Muscle layer of colon (tissue), 2 donors: ENCODE measurements at regions not wholly inside any gene's neighbourhood (a gene's known extent, or its start where the extent isn't known, plus 50 kb on each side); places are given as distances from the start of the nearest gene placed in this dataset.

Experiments
- H3K27ac ChIP-seq: one replicate; pipeline ENCODE4 v1.7.0; 2013; ENCODE audit warnings: low read depth, mild to moderate bottlenecking, low read length, moderate library complexity
- H3K27me3 ChIP-seq, 2 donors: one replicate each; pipeline ENCODE4 v1.7.0; 2013; ENCODE audit warnings: low read length in 2 of 2, mild to moderate bottlenecking in 2 of 2; ENCODE audit not compliant: insufficient read depth in 2 of 2, control insufficient read depth in 1 of 2
- H3K36me3 ChIP-seq: one replicate; pipeline ENCODE4 v1.7.0; 2013; ENCODE audit warnings: mild to moderate bottlenecking, low read length; ENCODE audit not compliant: insufficient read depth
- H3K4me1 ChIP-seq: one replicate; pipeline ENCODE4 v1.7.0; 2013; ENCODE audit warnings: mild to moderate bottlenecking, low read length; ENCODE audit not compliant: insufficient read depth
- H3K4me3 ChIP-seq, 2 donors: one replicate each; pipeline ENCODE4 v1.7.0; 2013; ENCODE audit warnings: low read length in 2 of 2, low read depth in 1 of 2, mild to moderate bottlenecking in 1 of 2, moderate library complexity in 1 of 2
- H3K9ac ChIP-seq: one replicate; pipeline ENCODE4 v1.7.0; 2013; ENCODE audit warnings: low read length
- H3K9me3 ChIP-seq: one replicate; pipeline ENCODE4 v1.7.0; 2013; ENCODE audit warnings: mild to moderate bottlenecking, low read length
- donor health status: abdominal sarcoma.
- donor health status: Adenocarcinoma of cecum.

DNA sequence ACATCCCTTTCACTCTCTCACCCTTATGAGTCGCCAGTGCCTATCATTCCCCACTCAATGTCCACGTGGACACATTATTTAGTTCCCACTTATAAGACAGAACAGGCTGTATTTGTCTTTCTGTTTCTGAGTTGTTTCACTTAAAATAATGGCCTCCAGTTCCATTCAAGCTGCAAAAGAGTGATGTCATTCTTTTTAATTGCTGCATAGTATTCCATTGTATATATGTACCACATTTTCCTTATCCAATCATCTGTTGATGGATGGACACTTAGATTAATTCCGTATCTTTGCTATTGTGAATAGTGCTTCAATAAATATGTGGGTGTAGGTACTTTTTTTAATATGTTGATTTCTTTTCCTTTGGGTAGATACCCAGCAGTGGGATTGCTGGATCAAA is 79.1 kb downstream of the ZNF365 start:
- H3K4me1 ChIP-seq: peaks cover 15% of the 10 kb centered on the region
- no peaks in the 10 kb centered on the region for H3K36me3 ChIP-seq
- no peaks in the 10 kb centered on the region for H3K27me3 ChIP-seq
- no peaks in the 10 kb centered on the region for H3K9me3 ChIP-seq
- no peak overlapping the region for H3K9ac ChIP-seq
- no peak overlapping the region for H3K4me3 ChIP-seq
- H3K27ac ChIP-seq: no peak overlapping the region

DNA sequence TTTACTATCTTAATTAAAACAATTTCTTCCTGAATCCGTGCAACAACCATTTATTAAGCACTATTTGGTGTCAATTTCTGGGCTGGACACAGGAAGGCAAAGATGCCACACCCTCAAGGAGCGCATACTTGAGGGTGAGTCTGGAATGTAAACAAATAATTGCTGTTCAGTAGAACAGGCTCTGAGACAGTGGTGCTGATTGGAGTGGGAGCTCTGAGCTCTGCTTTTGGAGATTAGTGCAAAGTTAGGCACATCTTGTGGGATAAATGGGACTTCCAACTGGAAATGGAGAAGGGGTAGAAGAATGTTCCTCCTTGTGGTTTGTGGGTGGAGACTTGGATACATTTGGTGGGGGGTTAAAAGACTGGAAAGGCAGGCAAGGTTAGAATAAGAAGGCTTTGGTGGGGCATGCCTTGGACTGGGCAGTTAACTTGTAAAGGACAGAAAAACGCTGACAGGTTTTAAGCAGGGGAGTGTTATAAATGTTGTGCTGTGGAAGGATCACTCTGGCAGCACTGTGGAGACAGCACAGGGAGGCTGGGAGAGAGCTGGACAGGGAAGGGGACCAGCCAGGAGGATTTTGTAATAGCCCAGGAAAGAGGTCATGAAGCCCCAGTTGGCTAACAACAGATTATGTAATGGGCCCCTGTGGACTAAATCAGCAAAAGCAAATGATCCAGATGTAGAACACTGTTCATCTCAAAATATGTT is 80.7 kb downstream of the ZNF365 start:
- Histone ChIP-seq H3K9ac (no peak overlapping the region), H3K9me3 (no peaks in the 10 kb centered on the region), H3K27me3 (no peaks in the 10 kb centered on the region), H3K36me3 (no peaks in the 10 kb centered on the region), H3K27ac (no peak overlapping the region), H3K4me3 (no peak overlapping the region), H3K4me1 (peaks cover 26% of the 10 kb centered on the region)

DNA sequence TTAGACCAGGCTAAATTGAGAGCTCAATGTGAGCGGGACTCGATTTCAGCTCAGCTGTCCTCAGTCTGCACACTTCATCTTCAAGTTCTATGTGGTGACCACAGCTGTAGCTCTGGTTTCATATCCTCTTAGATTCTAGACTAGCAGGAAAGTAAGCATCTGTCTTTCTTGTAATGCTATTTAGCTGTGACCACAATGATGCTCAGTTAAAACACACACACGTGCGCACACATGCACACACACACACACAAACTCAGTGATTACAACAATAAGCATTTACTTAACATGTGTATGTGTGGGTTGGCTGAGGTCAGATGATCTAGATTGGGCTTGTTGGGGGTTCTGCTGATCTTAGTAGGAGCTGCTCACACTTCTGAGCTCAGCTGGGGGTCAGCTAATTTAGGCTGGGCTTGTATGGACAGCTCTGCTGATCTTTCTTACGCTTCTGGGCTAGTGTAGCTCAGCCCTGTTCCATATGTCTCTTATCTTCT is 82.5 kb downstream of the ZNF365 start:
- Histone ChIP-seq H3K9ac (no peak overlapping the region), H3K9me3 (no peaks in the 10 kb centered on the region), H3K4me1 (peaks cover 30% of the 10 kb centered on the region), H3K4me3 (no peak overlapping the region), H3K27me3 (no peaks in the 10 kb centered on the region), H3K27ac (no peak overlapping the region), H3K36me3 (no peaks in the 10 kb centered on the region)

DNA sequence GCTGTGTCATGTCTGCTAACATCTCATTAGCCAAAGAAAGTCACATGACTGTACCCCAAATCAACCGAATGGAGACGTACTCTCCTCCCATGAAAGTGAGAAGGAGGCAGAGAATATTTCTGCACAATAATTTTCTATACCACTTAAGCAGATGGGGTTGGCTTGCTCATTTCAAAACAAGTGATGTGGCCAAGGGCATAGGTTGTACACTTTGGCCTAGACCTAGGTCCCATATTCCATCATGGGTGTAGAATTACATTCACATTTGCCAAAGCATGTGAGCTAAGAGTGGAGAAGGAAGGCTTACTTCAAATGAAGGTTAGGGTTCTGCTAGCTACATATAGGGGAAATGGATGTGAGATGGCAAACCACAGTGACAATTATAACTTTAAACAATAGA is 83.0 kb downstream of the ZNF365 start:
- H3K36me3 ChIP-seq: no peaks in the 10 kb centered on the region
- H3K4me1 ChIP-seq: peaks cover 30% of the 10 kb centered on the region
- H3K9ac ChIP-seq: no peak overlapping the region
- H3K27ac ChIP-seq: no peak overlapping the region
- no peaks in the 10 kb centered on the region for H3K27me3 ChIP-seq
- no peaks in the 10 kb centered on the region for H3K9me3 ChIP-seq
- no peak overlapping the region for H3K4me3 ChIP-seq

DNA sequence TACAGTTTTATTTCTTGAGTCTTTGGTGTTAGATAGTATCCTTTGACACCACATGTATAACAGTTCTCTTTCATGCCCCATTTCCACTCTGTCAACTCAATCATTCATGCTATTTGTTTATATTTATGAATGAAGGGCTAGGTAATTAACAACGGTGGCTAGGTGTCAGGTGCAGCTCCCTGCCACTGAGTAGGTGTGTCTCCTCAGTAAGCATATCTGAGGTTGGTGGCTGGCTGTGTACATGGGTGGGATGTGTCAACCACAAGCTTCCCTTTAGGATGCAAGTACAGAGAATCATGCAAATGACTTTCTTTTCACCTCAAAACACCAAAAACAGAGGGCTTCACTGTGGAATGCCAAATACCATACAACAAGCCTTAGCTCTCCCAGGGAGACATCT is 83.4 kb downstream of the ZNF365 start:
- peaks cover 30% of the 10 kb centered on the region for H3K4me1 ChIP-seq
- H3K9me3 ChIP-seq: no peaks in the 10 kb centered on the region
- no peak overlapping the region for H3K4me3 ChIP-seq
- no peaks in the 10 kb centered on the region for H3K36me3 ChIP-seq
- no peak overlapping the region for H3K9ac ChIP-seq
- H3K27me3 ChIP-seq: no peaks in the 10 kb centered on the region
- H3K27ac ChIP-seq: no peak overlapping the region

DNA sequence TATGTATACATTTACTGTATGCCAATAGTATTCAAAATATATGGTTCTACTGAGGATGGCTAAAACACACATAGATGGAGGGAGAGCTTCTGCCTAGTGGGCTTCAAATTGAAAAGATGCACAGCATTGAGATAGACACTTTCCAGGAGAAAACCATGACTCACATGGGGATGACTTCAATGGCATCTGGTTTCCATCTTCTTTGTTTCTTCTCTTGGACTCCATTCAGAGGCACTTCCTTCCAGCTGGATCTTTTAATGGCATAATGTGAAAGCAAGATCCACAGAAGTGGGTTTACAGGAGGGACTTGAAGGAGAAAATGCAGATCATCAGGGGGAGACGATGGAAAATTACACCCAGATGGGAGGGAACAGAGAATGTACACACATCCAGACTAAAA is 84.9 kb downstream of the ZNF365 start:
- H3K4me3 ChIP-seq: no peak overlapping the region
- H3K27me3 ChIP-seq: no peaks in the 10 kb centered on the region
- H3K27ac ChIP-seq: no peak overlapping the region
- H3K9me3 ChIP-seq: no peaks in the 10 kb centered on the region
- H3K36me3 ChIP-seq: no peaks in the 10 kb centered on the region
- H3K4me1 ChIP-seq: peaks cover 30% of the 10 kb centered on the region
- H3K9ac ChIP-seq: no peak overlapping the region

DNA sequence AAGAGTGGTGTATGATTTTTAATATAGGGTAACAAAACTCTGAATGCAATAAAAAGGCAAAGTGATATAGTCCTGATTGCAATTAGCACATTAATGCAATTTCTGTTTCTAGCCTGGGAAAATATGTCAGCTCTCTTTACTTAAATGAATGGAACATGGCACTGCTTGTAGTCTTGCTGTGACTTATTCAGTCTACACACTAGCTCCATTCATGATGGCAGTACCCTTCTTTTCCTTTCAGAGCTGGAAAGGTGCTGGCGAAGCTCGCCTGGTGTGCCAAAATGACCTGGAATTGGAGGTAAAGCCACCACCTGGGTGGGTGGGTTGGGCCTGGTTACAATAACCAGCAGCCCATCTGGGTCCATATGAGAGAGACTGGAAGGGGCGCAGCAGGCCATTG is 85.3 kb downstream of the ZNF365 start:
- Histone ChIP-seq H3K27ac (no peak overlapping the region), H3K4me3 (no peak overlapping the region), H3K9ac (no peak overlapping the region), H3K27me3 (no peaks in the 10 kb centered on the region), H3K36me3 (no peaks in the 10 kb centered on the region), H3K4me1 (peaks cover 30% of the 10 kb centered on the region), H3K9me3 (no peaks in the 10 kb centered on the region)

DNA sequence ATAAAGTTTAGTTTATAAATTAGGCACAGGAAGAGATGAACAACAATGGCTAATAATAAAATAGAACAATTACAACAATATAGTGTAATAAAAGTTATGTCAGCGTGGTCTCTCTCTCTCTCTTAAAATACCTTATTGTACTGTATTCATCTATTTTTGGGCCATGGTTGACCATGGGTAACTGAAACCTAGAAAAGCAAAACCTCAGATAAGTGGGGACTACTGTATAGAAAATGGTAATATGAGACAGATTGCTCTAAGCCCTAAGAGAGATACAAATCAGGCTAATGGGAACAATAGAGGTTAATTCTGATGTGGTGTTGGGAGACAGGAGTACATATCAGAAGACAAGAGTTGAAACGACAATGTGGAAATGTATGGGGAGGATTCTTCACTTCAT is 86.2 kb downstream of the ZNF365 start:
- Histone ChIP-seq H3K27ac (no peak overlapping the region), H3K27me3 (no peaks in the 10 kb centered on the region), H3K36me3 (no peaks in the 10 kb centered on the region), H3K4me3 (no peak overlapping the region), H3K9me3 (no peaks in the 10 kb centered on the region), H3K9ac (no peak overlapping the region), H3K4me1 (peaks cover 24% of the 10 kb centered on the region)

DNA sequence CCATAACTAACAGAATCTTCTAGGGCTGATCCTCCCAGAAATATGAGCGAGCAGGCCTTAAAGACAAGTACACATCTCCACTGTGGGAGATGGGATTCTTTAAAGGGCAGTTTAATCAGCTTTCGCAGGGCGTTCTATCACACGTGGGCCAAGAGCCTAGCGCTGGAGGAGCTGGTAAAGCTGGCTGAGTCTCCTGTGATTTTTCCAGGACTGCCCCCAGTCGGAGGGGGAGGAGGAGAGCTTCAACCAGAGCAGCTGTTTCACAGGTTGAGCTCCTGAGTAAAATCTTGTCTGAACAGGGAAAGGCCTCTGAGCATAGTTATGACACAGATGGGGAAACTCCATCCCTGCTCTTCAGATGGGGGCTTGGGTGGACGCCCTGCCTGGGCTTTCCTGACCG is 87.0 kb downstream of the ZNF365 start:
- no peaks in the 10 kb centered on the region for H3K27me3 ChIP-seq
- no peaks in the 10 kb centered on the region for H3K9me3 ChIP-seq
- H3K27ac ChIP-seq: no peak overlapping the region
- peaks cover 24% of the 10 kb centered on the region for H3K4me1 ChIP-seq
- no peak overlapping the region for H3K4me3 ChIP-seq
- H3K9ac ChIP-seq: no peak overlapping the region
- no peaks in the 10 kb centered on the region for H3K36me3 ChIP-seq

DNA sequence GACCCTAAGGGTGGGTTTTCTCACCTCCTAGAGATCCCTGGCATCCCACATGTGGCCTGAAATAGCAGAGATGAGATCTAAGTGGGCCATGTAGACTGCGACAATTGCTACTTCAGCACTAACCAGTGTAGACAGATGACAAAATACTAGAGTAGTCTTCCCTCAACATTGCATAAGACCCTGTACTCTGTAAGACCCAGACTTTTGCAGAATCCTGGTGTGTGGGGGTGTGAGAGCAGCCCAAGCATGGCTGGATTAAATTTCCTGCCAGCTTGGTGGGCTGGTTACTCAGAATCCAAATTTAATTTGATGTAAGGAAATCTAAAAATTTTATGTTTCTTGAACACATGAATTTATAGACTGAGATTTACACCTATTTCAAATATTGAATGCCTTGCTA is 88.3 kb downstream of the ZNF365 start:
- no peak overlapping the region for H3K4me3 ChIP-seq
- H3K9me3 ChIP-seq: no peaks in the 10 kb centered on the region
- peaks cover 16% of the 10 kb centered on the region for H3K4me1 ChIP-seq
- no peak overlapping the region for H3K9ac ChIP-seq
- no peaks in the 10 kb centered on the region for H3K36me3 ChIP-seq
- H3K27me3 ChIP-seq: no peaks in the 10 kb centered on the region
- H3K27ac ChIP-seq: no peak overlapping the region

DNA sequence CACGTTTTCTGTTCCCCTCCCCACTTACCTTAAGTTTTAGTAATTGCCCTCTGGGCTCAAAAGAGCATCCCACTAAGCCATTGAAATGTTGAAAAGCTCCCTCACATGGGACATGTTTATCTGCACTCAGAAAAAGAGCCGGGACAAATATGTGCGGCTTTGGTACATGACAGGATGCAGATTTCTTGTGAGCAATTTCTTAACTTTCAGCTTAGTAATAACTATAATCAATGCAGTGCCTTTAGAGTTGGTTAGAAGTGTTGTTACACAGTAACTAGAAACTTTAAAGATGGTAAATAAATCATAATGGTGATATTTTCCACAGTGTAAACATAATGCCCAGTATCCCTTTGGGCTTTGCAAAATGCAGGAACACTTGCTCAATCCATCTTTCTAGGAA is 89.2 kb downstream of the ZNF365 start:
- Histone ChIP-seq H3K27me3 (no peaks in the 10 kb centered on the region), H3K9ac (no peak overlapping the region), H3K4me3 (no peak overlapping the region), H3K36me3 (no peaks in the 10 kb centered on the region), H3K4me1 (peaks cover 16% of the 10 kb centered on the region), H3K27ac (no peak overlapping the region), H3K9me3 (no peaks in the 10 kb centered on the region)

DNA sequence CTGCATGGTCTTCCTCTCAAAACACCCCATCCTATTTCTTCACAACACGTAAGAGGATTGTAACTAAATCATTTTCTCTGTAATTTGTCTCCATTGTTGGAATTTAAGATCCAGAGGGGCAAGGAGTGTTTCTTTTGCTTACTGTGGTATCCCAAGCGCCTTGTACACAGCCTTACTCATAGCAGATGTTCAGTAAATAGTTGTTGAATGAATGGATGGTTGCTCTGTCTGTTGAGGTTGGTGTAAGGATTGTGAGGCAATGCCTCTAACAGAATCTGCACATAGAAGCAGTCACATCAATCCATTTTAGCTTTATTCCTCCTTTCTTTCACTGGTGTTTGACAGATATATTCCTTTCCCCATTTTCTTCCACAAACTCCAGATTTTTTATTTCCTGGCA is 90.1 kb downstream of the ZNF365 start:
- H3K27me3 ChIP-seq: no peaks in the 10 kb centered on the region
- no peak overlapping the region for H3K27ac ChIP-seq
- H3K4me3 ChIP-seq: no peak overlapping the region
- no peaks in the 10 kb centered on the region for H3K36me3 ChIP-seq
- peaks cover 9% of the 10 kb centered on the region for H3K4me1 ChIP-seq
- no peak overlapping the region for H3K9ac ChIP-seq
- no peaks in the 10 kb centered on the region for H3K9me3 ChIP-seq
